Endothelial cell of umbilical vein (primary cell): ENCODE measurements at regions not wholly inside any gene's neighbourhood (a gene's known extent, or its start where the extent isn't known, plus 50 kb on each side); places are given as distances from the start of the nearest gene placed in this dataset.

Experiments
- BruUV-seq: library from RNA; stranded (reverse); fragments of 400-500 nt; replicated peaks from 2 replicates; lab custom pipeline; 2021; lab: Mats Ljungman, UMichigan
- CTCF ChIA-PET: fragments of 300-600, 350-600 bp; sonication (Branson Sonifier 250); formaldehyde crosslinking; loops from one replicate; lab custom pipeline; 2021; ENCODE audit warnings: antibody characterized with exemption, inconsistent platforms; lab: Charles Lee
- POLR2A ChIA-PET: fragments of 300-600, 350-600 bp; sonication (Branson Sonifier 250); formaldehyde crosslinking; loops from one replicate; lab custom pipeline; 2021; ENCODE audit warnings: antibody characterized with exemption, inconsistent platforms; lab: Charles Lee
- DNase-seq: peaks from one replicate; pipeline ENCODE4 v3.0.0-alpha.2; 2011; ENCODE audit warnings: low read depth, low spot score
- FAIRE-seq: peaks from 2 replicates; lab custom pipeline; 2011; peaks lifted over from hg19 to GRCh38; lab: Jason Lieb, UNC
- H2AFZ ChIP-seq: 2 replicates; pipeline ENCODE4 v1.6.0; 2012; ENCODE audit warnings: low read depth, low read length, control low read depth, inconsistent platforms
- H3K27ac ChIP-seq: 2 replicates; pipeline ENCODE4 v1.5.1; 2011; ENCODE audit warnings: low read depth, mild to moderate bottlenecking, control low read depth, low read length, moderate library complexity; ENCODE audit not compliant: insufficient read depth
- H3K27me3 ChIP-seq, 2 experiments: 2 replicates each; pipeline versions ENCODE4 v1.6.0 to v1.6.1; 2011; ENCODE audit warnings: low read length in 2 of 2, mixed read lengths in 1 of 2; ENCODE audit not compliant: control insufficient read depth in 2 of 2, insufficient read depth in 2 of 2
- H3K36me3 ChIP-seq, 2 experiments: 2 replicates in 1 of 2; 3 replicates in 1 of 2; pipeline ENCODE4 v1.5.1; 2011; ENCODE audit warnings: low read length in 2 of 2, mild to moderate bottlenecking in 1 of 2, moderate library complexity in 1 of 2; ENCODE audit not compliant: control insufficient read depth in 2 of 2, insufficient read depth in 2 of 2; ENCODE audit errors: extremely low read depth in 1 of 2
- H3K4me1 ChIP-seq: 3 replicates; pipeline ENCODE4 v1.5.1; 2011; ENCODE audit warnings: mild to moderate bottlenecking, low read length; ENCODE audit not compliant: control insufficient read depth, insufficient read depth; ENCODE audit errors: extremely low read depth
- H3K4me2 ChIP-seq: 2 replicates; pipeline ENCODE4 v1.6.1; 2011; ENCODE audit warnings: low read length, control low read depth, mixed read lengths; ENCODE audit not compliant: insufficient read depth
- H3K4me3 ChIP-seq, 3 experiments: fragments of 200-600 bp in 1 of 3; sonication (generic), shearing (Covaris generic) in 1 of 3; replicated peaks in 1 of 3; 2 replicates each; pipeline ENCODE4 v1.5.1; 2011 to 2016; ENCODE audit warnings: control low read depth in 3 of 3, low read length in 3 of 3, mild to moderate bottlenecking in 2 of 3, inconsistent platforms in 1 of 3, low read depth in 1 of 3, moderate library complexity in 1 of 3; ENCODE audit not compliant: insufficient read depth in 1 of 3
- H3K79me2 ChIP-seq: 2 replicates; pipeline ENCODE4 v1.6.0; 2012; ENCODE audit warnings: low read length, inconsistent platforms; ENCODE audit not compliant: control insufficient read depth, insufficient read depth
- H3K9ac ChIP-seq: replicated peaks from 2 replicates; pipeline ENCODE3; 2011; ENCODE audit warnings: low read length, control low read depth; ENCODE audit not compliant: insufficient read depth; ENCODE audit errors: extremely low read depth
- H3K9me1 ChIP-seq: replicated peaks from 3 replicates; pipeline ENCODE4 v1.6.0; 2011; ENCODE audit warnings: mild to moderate bottlenecking, low read length; ENCODE audit not compliant: control insufficient read depth, insufficient read depth; ENCODE audit errors: extremely low read depth
- H3K9me3 ChIP-seq: replicated peaks from 2 replicates; pipeline ENCODE4 v1.5.1; 2012; ENCODE audit warnings: low read length, inconsistent platforms; ENCODE audit not compliant: control insufficient read depth, insufficient read depth
- H4K20me1 ChIP-seq: replicated peaks from 2 replicates; pipeline ENCODE3; 2011; ENCODE audit warnings: mild to moderate bottlenecking, low read length; ENCODE audit not compliant: control insufficient read depth, insufficient read depth; ENCODE audit errors: extremely low read depth
- CTCF ChIP-seq, 2 donors: IDR thresholded peaks; 1 replicate in 1 of 2; 2 replicates in 1 of 2; pipeline ENCODE4 v1.5.1; 2011; ENCODE audit warnings: low read length in 2 of 2, mild to moderate bottlenecking in 2 of 2, moderate library complexity in 2 of 2, control low read depth in 1 of 2, inconsistent platforms in 1 of 2, low read depth in 1 of 2; ENCODE audit not compliant: insufficient read depth in 1 of 2; ENCODE audit errors: extremely low read depth in 1 of 2
- EZH2 ChIP-seq: IDR thresholded peaks from 2 replicates; pipeline ENCODE4 v1.6.1; 2012; ENCODE audit warnings: borderline replicate concordance, low read depth, mild to moderate bottlenecking, moderate library complexity, low read length, inconsistent platforms; ENCODE audit not compliant: severe bottlenecking
- FOS ChIP-seq: IDR thresholded peaks from 2 replicates; pipeline ENCODE4 v1.6.1; 2011; ENCODE audit warnings: mild to moderate bottlenecking, low read length, moderate library complexity, borderline replicate concordance; ENCODE audit not compliant: insufficient read depth
- GATA2 ChIP-seq: IDR thresholded peaks from 2 replicates; pipeline ENCODE4 v1.7.0; 2011; ENCODE audit warnings: low read depth, mild to moderate bottlenecking, moderate library complexity, mixed read lengths, low read length; ENCODE audit not compliant: insufficient read length, insufficient read depth
- JUN ChIP-seq: IDR thresholded peaks from 2 replicates; pipeline ENCODE4 v1.6.1; 2011; ENCODE audit warnings: borderline replicate concordance, low read depth; ENCODE audit not compliant: insufficient read length, insufficient read depth
- MAX ChIP-seq: IDR thresholded peaks from 2 replicates; pipeline ENCODE4 v1.6.1; 2011; ENCODE audit not compliant: insufficient read depth, insufficient read length
- MYC ChIP-seq: IDR thresholded peaks from one replicate; pipeline ENCODE4 v1.6.1; 2011; ENCODE audit warnings: mild to moderate bottlenecking, low read depth, low read length
- POLR2A ChIP-seq: IDR thresholded peaks from 2 replicates; pipeline ENCODE4 v1.6.1; 2012; ENCODE audit warnings: low read depth, mild to moderate bottlenecking, control low read depth, low read length
- POLR2AphosphoS5 ChIP-seq: IDR thresholded peaks from 2 replicates; pipeline ENCODE4 v1.6.1; 2012; ENCODE audit warnings: low read depth, mild to moderate bottlenecking, control low read depth, low read length, moderate library complexity; ENCODE audit not compliant: insufficient read depth
- dilution Hi-C: fragments of 300-500 bp; cut with MboI; formaldehyde crosslinking; loops from one replicate; pipeline ENCODE4 v1.15.0; 2019; ENCODE audit warnings: low sequenced_read_pairs; ENCODE audit not compliant: extremely low pct_ligation_motif_present
- intact Hi-C: fragments of 100-400 bp; cut with micrococcal nuclease; formaldehyde crosslinking; loops from one replicate; pipeline ENCODE4 v1.10.0; 2022

- FAIRE-seq: no peak
- CTCF ChIA-PET: no interaction called here
These were observed 72.1 kb upstream of the NRP1 start for GRCh38 chr10:33406596-33406995.

More at GRCh38 chr10:33406596-33406995, 72.1 kb upstream of the NRP1 start:
- Histone ChIP-seq H3K36me3 (no peaks in the 10 kb centered on the region), H3K9me3 (no peaks in the 10 kb centered on the region), H3K4me1 (no peaks in the 10 kb centered on the region), H3K79me2 (no peaks in the 10 kb centered on the region), H3K27me3 (peaks cover 5 to 10% of the 10 kb centered on the region in 2 experiments), H3K9ac (no peak overlapping the region), H4K20me1 (no peaks in the 10 kb centered on the region), H3K9me1 (no peaks in the 10 kb centered on the region), H3K27ac (no peak overlapping the region), H3K4me2 (no peak overlapping the region), H2AFZ (no peak overlapping the region), H3K4me3 (no peak overlapping the region)
- no peak for DNase-seq
- no TSS peak for BruUV-seq
- TF ChIP-seq CTCF (IDR thresholded peaks at IDR 0.05; ENCODE audit: extremely low read depth in 1 of 2, insufficient read depth in 1 of 2, low read depth in 1 of 2, low read length in 2 of 2): no peak
- TF ChIP-seq POLR2AphosphoS5: no peak
- TF ChIP-seq FOS: no peak
- TF ChIP-seq JUN: no peak
- TF ChIP-seq MYC: no peak
- no peak for TF ChIP-seq EZH2
- TF ChIP-seq POLR2A: no peak
- TF ChIP-seq GATA2: no peak
- TF ChIP-seq MAX: no peak
- dilution Hi-C loops (no loop called here), intact Hi-C loops (no loop called here)
- POLR2A ChIA-PET: no interaction called here
